Astrocyte (in vitro differentiated cells and primary cell): ENCODE measurements at regions not wholly inside any gene's neighbourhood (a gene's known extent, or its start where the extent isn't known, plus 50 kb on each side); places are given as distances from the start of the nearest gene placed in this dataset.

ENCODE experiments used
- CTCF ChIP-seq: IDR thresholded peaks from 2 replicates; pipeline ENCODE4 v1.5.1; 2011; ENCODE audit warnings: low read depth, mild to moderate bottlenecking, inconsistent platforms, low read length, moderate library complexity; ENCODE audit not compliant: insufficient read depth
- EZH2 ChIP-seq: IDR thresholded peaks from 2 replicates; pipeline ENCODE4 v1.6.1; 2012; ENCODE audit warnings: mild to moderate bottlenecking, low read length, inconsistent platforms; ENCODE audit not compliant: insufficient read depth

- TF ChIP-seq CTCF (no peak), EZH2 (no peak)
Measured at GRCh38 chr6:134575221-134575620, 257.3 kb upstream of the SGK1 start.
